GM19397 (cell line): ENCODE measurements at regions not wholly inside any gene's neighbourhood (a gene's known extent, or its start where the extent isn't known, plus 50 kb on each side); places are given as distances from the start of the nearest gene placed in this dataset.
"Not testable (repeated sequence)": the region's sequence is repeated elsewhere in the genome, so short reads cannot be mapped to it uniquely, and the experiment has no call there.

Experiments used
- ATAC-seq: cut with Tn5 transposase; IDR thresholded peaks from one replicate; pipeline ENCODE4 v1.9.1; 2021; ENCODE audit warnings: mild to moderate bottlenecking, moderate library complexity; ENCODE audit not compliant: unreplicated experiment

DNA sequence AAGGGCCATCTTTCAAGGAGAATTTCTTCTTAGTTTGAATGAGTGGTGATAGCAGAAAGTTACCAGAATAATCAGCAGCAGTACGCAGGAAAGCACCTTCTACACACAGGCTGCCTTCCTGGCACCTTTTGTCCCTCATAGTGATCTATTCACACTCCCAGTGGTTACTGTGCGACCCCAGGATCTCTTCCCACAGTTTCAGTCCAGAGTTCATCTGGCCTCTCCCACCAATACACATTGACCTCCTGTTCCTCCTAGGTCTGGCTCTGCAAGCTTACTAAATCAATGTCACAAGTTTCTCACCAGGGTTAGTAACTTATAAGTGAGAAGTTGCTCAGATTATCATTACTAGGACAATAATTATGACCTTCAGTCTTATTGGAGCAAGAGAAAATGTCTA, 99.1 kb upstream of the PIK3R1 start:
- ATAC-seq = no peak

DNA sequence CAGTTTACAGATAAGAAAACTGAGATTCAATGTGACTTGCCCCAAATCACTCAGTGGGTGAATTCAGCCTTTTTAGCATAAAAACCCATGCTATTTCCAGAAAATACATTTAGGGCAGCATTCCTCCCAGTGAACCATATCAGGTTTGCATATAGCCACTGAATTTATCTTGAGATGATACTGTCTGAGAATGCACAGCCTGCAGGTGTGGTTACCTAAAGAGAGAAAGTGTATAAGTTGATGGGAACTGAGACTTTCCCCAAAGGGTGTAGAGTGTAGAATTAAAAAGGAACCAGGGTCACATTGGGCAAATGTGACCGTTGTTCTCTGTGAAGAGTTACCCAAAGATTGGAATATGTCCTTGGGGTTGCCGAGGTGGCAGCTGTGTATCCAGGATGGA, 100.0 kb upstream of the PIK3R1 start:
- ATAC-seq = no peak

DNA sequence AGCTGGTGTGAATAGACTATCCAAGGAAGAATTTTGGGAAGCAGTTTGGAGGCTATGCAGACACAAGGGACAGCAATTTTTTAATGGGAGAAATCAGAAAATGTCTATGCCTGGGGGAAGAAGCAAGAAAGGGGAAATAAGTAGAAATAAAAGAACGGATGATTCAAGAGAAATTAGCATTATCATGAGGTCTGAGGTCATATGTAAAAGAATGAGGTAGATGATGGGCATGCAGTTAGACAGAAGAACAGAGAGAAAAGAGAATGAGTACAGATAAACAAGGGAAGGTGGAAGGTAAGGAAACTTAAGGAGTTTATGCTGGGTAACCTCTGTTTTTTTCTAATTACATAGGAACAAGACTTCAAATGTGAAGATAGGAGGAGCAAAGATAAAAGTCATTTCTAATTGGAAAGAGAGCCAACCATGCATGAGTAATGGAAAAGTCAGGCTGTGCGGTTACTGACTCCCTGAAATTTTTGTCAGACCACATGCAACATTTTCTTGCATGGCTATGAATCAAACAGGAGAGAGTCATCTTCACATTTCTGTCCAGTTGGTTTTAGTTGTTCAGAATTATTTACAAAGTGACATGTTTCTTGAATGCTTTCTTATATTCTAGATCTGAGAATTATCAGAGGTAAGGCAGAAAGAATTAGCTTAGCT, 101.0 kb upstream of the PIK3R1 start:
- no peak for ATAC-seq

DNA sequence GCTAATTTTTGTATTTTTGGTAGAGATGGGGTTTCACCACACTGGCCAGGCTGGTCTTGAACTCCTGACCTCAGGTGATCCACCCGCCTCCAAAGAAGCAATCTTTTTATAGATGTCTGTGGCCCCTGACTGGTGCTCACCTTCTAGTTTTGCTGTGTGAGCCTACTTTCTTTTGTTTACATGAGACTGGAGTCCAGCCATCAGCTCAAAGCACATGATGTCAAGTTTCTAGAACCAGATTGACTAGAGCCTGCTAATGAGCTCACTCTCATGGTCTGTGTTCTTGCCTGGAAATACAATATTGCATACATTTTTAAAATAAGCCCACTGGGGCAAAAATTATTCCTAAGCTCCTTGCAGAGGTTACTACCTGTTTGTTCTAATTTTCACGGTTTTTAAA, 102.9 kb upstream of the PIK3R1 start:
- ATAC-seq = no peak

DNA sequence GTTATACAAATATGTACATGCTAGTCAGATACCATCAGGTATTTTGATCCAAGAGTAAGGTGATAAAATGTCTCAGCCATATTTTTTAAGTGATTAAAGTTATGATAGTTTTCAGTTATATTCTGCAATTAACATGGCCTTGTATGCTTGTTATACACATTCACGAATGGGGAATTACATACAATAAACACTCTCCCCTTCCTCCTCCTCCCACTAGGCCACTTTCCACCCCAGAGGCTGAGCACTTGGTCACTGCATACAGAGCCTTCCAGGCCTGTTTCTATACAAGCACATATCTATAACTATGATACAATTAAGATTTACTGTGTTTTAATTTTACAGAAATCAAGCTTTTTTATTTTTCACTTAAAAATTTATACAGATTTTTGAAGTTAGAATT, 104.7 kb upstream of the PIK3R1 start:
- ATAC-seq = no peak

- ATAC-seq = no peak
Observed at GRCh38 chr5:68110264-68110663, 105.3 kb upstream of the PIK3R1 start.

DNA sequence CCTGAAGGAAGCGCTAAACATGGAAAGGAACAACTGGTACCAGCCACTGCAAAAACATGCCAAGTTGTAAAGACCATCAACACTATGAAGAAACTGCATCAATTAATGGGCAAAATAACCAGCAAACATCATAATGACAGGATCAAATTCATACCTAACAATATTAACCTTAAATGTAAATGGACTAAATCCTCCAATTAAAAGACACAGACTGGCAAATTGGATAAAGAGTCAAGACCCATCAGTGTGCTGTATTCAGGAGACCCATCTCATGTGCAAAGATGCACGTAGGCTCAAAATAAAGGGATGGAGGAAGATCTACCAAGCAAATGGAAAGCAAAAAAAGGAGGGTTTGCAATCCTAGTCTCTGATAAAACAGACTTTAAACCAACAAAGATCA, 111.3 kb upstream of the PIK3R1 start:
- not testable (repeated sequence) for ATAC-seq

- ATAC-seq = not testable (repeated sequence)
Observed at GRCh38 chr5:68103297-68103696, 112.3 kb upstream of the PIK3R1 start.

GRCh38 chr5:68099327-68099726, 116.2 kb upstream of the PIK3R1 start:
- no peak for ATAC-seq

DNA sequence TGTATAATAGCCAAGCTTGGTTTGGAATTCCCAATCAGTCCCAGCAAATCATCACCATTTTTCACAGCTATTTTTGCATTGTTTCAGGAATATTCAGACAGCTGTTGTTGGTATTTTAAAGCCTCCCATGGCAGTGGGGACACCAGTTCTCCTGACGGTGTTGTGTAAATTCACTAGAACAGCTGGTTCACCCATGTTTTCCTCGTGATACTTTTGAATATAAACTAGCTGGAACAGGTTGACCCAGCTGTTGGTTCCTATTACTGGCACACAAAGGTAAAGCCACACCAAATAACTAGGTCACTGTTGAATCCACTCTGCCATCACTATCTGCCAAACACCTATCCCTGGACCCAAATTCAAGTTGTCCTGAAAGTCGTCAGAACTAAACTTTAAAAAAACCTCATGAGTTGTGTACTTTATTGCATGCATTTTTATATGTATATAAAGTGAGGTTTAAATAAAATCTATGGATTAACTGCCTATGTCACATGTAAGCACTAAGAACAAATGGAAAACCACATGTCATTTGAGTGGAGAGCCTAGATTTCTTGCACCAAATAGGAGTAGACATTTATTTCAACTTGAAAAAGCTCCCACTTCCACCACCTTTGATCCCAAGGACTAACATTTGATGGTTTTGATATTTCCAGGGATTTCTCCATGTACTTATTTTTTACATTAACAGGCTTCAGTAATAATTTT, 121.9 kb upstream of the PIK3R1 start:
- no peak for ATAC-seq

DNA sequence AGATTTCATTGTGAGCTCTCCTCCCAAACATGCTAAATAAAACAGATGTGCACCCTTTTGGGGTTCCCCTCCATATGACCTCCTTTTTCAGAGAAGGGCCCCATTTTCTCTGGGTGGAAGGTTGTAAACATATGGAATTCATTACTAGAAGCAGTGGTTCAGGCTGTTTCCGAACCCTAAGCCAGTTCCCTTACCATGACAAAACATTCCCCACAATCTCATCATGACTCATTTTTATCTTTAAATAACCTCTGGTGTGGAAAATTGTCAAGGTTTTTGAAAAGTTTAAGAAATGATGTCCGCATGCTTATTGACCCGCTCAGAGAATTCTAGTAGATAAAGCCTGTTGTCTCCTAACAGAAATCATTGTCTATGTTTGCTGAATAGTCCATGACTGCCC, 127.3 kb upstream of the PIK3R1 start:
- ATAC-seq = no peak

GRCh38 chr5:68087866-68088265, 127.7 kb upstream of the PIK3R1 start:
- no peak for ATAC-seq

DNA sequence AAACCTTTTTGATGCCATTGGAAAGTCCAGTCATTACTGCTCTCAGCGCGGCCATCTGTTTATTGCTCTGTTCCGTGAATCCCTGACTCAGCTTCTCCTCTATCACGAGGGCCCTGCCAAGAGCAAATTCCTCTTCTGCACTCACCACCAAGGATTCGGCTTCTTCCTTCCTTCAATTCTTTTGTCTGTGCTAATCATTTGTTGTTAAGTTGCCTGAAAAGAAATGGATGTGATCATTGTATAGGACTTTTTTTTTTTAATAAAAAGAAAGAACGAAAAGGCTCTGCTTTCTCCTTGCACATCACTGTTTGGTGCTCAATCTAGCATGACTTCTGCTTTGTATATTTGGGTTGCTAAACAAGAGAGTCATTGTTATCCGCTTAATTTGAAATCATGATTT, 128.7 kb upstream of the PIK3R1 start:
- ATAC-seq = no peak

DNA sequence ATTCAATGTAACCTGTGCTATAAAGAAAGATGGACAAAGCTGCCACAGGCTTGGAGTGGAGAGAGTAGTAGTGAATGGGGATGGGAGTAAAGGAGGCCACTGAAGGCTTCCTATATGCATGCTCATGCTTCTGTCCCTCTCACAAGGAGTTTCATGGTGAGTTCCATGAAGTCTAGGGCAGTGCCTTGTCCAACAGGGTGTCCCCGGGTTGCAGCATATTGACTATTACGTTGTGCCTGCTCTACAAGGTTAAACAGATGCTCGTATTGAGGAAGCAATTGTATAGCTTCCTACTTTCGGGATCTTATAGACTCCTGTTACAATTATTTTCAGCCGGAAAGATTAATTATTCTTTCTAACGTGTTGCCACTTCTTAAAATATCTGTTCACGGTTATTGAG, 129.1 kb upstream of the PIK3R1 start:
- ATAC-seq = no peak

- no peak for ATAC-seq
Observed at GRCh38 chr5:68084396-68084795, 131.2 kb upstream of the PIK3R1 start.

GRCh38 chr5:68080282-68081050, 135.1 kb upstream of the PIK3R1 start:
- no peak for ATAC-seq

DNA sequence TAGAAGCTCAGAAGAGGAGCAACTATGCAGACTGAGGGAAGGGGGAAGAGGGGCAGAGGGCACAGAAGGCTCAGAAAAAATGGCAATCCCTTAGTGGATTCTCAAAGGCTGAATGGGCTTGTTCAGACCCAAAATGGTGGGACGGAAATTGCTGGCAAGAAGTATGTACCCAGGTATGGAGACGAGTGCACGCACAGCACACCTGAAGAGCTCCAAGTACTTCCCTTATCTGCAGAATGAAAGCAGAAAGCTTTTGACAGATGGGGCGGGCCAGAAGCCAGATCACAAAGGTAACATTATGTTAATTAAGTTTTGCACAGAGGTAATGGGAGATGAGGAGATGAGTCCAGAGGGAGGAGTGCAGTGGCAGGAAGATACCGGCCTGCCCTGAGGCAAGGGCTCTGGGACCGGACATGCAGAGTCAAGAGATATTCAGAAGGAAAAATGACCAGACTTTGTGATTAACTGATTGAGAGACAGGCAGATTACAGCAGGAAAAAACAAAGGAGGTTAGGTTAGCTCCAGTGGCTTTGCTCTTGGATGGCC, 138.1 kb upstream of the PIK3R1 start:
- ATAC-seq = no peak

DNA sequence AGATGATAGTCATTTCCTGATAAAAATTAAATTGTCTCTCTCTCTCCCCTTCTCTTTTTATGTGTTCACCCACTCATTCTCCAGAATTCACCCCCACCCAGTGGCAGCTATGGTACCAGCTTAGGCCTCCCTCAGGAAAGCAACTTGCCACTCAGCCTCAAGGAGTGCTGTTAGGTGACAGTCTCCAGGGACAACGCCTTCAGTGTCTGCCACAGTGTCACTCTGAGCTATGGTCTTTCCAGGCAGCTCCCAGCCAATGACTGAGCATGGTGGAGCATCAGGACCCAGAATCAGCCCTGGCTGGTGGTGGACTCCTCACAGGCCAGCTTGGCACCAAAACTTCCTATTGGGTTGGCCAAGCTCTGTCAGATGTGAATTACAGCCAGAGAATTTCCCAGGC, 140.9 kb upstream of the PIK3R1 start:
- no peak for ATAC-seq

DNA sequence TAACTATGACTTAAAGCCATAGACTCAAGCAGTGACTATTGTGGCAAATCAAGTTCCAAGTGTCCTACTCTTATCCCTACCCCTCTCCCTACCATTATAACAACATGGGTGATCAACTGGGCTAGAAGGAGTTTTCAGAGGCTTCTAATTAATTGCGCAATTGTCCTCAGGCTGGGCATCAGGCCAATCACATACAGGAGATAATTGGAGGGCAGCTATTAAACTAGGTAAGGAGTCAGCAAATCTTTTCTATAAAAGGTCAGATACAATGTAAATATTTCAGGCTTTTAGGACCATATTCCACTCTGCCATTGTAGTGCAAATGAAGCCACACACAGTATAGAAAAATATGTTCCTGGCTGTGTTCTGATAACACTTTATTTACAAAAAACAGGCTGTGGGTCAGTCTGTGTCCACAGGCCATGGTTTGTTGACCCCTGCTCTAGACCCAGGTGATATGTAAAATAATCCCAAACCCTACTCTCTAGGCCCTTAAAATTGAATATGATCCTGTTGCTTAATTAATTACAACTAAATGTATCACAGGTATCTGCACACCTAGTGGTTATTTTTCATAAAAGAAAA, 141.4 kb upstream of the PIK3R1 start:
- no peak for ATAC-seq

GRCh38 chr5:68071736-68072135, 143.8 kb upstream of the PIK3R1 start:
- ATAC-seq = no peak

DNA sequence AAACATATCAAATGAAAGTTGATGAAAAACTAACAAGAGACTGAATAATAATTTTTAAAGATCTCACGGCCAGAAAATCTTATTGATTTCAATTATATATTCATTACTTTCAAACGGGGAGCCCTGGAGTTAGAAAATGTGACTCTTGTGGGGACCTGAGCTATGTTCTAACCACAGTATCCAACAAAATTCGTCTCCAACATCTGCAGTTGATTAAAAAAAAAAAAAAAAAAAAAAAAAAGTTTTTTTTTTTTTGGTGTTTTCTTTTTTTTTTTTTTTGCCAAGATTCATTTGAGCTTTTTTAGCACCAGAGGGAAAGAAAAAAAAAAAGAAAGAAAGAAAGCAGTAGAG, 144.3 kb upstream of the PIK3R1 start:
- no peak for ATAC-seq
